ENCODE measurements at regions not wholly inside any gene's neighbourhood (a gene's known extent, or its start where the extent isn't known, plus 50 kb on each side); places are given as distances from the start of the nearest gene placed in this dataset.

DNA sequence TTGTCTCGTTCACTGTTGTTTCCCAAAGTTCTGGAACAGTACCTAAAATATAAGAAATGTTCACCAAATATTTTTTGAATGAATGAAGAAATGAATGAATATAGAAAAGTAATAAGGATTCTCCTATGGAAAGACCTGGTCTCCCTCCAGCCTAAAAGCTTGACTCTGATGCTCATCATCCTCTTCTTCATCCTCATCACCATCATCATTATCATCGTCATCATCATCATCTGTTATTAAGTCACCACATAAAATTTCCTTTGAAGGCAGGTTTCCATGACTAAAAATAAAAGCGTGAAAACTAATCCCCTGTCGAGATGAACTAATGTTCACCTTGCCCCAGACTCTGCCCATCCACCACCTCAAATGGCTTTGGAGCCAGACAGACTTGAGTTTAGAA is 181.4 kb upstream of the PRNP start:
- Mint-ChIP-seq H3K27me3 (ENCODE audit: insufficient read depth, unreplicated experiment) (no peaks in the 10 kb centered on the region), H3K4me1 (ENCODE audit: insufficient read depth, unreplicated experiment) (no peaks in the 10 kb centered on the region), H3K4me3 (ENCODE audit: unreplicated experiment) (no peak overlapping the region), H3K9me3 (ENCODE audit: unreplicated experiment) (peaks cover 7% of the 10 kb centered on the region), H3K27ac (ENCODE audit: low read depth, unreplicated experiment) (no peak overlapping the region), H3K36me3 (ENCODE audit: insufficient read depth, unreplicated experiment) (no peaks in the 10 kb centered on the region)
- intact Hi-C loops (cut with micrococcal nuclease) = no loop called here
- POLR2A ChIA-PET = no interaction called here
- TF ChIP-seq, protein P1, sequence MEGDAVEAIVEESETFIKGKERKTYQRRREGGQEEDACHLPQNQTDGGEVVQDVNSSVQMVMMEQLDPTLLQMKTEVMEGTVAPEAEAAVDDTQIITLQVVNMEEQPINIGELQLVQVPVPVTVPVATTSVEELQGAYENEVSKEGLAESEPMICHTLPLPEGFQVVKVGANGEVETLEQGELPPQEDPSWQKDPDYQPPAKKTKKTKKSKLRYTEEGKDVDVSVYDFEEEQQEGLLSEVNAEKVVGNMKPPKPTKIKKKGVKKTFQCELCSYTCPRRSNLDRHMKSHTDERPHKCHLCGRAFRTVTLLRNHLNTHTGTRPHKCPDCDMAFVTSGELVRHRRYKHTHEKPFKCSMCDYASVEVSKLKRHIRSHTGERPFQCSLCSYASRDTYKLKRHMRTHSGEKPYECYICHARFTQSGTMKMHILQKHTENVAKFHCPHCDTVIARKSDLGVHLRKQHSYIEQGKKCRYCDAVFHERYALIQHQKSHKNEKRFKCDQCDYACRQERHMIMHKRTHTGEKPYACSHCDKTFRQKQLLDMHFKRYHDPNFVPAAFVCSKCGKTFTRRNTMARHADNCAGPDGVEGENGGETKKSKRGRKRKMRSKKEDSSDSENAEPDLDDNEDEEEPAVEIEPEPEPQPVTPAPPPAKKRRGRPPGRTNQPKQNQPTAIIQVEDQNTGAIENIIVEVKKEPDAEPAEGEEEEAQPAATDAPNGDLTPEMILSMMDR (IDR thresholded peaks at IDR 0.05; ENCODE audit: unreplicated experiment) = no peak
- no TSS peak for BruUV-seq (replicated peaks)
- DNase-seq (ENCODE audit: unreplicated experiment) = no peak
- CTCF ChIA-PET = interaction anchor here (0.9 kb wide), 1 partner anchor 289 kb away, joined by 3 read pairs; no protein-coding TSS in a partner anchor

DNA sequence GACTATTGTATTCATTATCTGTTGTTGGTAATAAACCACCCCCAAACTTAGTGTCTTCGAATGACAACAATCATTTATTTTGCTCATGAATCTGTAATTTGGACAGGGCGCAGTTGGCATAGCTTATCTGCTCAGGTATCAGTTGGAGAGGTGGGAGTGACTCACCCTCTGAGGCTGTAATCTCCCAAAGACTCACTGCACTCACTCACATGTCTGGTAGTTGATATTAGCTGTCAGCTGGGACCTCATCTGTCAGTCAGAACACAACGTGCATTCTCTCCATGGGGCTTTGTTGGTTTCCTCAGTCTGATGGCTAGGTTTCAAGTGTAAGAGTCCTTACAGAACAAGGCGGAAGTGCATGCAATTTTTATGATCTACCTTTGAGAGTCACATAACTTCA is 183.5 kb upstream of the PRNP start:
- ChIA-PET POLR2A (interaction anchor here (1.2 kb wide), 1 partner anchor 17 kb away, joined by 3 read pairs; no protein-coding TSS in a partner anchor), CTCF (interaction anchor here (1.0 kb wide), 1 partner anchor 253 kb away, joined by 3 read pairs; no protein-coding TSS in a partner anchor)
- H3K36me3 Mint-ChIP-seq (ENCODE audit: insufficient read depth, unreplicated experiment) = no peaks in the 10 kb centered on the region
- no peaks in the 10 kb centered on the region for H3K4me1 Mint-ChIP-seq (ENCODE audit: insufficient read depth, unreplicated experiment)
- no peak overlapping the region for H3K27ac Mint-ChIP-seq (ENCODE audit: low read depth, unreplicated experiment)
- BruUV-seq (replicated peaks) = no TSS peak
- peaks cover 7% of the 10 kb centered on the region for H3K9me3 Mint-ChIP-seq (ENCODE audit: unreplicated experiment)
- TF ChIP-seq, protein P1 (IDR thresholded peaks at IDR 0.05; ENCODE audit: unreplicated experiment) = no peak
- H3K27me3 Mint-ChIP-seq (ENCODE audit: insufficient read depth, unreplicated experiment) = no peaks in the 10 kb centered on the region
- intact Hi-C loops (cut with micrococcal nuclease) = no loop called here
- no peak overlapping the region for H3K4me3 Mint-ChIP-seq (ENCODE audit: unreplicated experiment)
- no peak for DNase-seq (ENCODE audit: unreplicated experiment)

DNA sequence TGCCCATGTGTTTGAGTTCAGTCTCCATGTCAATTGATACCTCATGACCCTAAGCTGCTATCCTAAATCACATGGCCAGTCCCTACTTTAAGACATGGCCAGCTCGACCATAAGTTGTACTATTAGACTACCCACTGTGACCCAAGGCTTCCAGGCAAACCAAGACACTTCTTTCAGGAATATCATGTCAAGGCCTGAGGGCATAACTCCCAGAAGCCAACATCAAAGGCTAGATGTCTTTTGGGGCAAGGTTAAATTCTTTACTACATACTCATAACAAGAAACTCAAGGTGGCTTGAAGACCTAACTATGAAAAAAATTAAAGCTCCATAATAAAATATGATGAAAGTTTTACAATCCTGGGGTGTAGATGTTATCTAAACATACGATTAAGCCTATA is 192.9 kb upstream of the PRNP start:
- no peaks in the 10 kb centered on the region for H3K9me3 Mint-ChIP-seq (ENCODE audit: unreplicated experiment)

DNA sequence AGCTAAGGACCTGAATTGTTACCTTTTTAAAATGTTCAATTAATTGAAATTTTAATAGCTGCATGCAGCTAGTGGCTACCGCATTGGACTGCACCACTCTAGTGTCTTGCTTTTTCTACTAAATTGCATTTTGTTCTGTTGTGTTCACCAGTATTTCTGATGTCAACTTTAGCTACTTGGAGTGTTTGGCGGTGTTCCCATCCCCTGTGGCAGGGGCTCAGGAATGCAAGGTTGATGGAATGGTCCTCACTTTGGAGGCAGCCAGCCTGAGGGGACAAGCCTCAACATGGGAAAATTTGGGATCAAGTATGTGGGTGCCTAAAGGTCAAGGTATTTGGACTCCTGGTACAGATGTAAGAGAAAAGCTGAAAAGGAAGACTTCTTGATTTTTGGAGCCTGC is 194.6 kb upstream of the PRNP start:
- no peaks in the 10 kb centered on the region for H3K4me1 Mint-ChIP-seq (ENCODE audit: insufficient read depth, unreplicated experiment)
- DNase-seq (ENCODE audit: unreplicated experiment) = no peak
- TF ChIP-seq, protein P1 (IDR thresholded peaks at IDR 0.05; ENCODE audit: unreplicated experiment) = no peak
- intact Hi-C loops (cut with micrococcal nuclease) = no loop called here
- H3K4me3 Mint-ChIP-seq (ENCODE audit: unreplicated experiment) = no peak overlapping the region
- no TSS peak for BruUV-seq (replicated peaks)
- no peaks in the 10 kb centered on the region for H3K36me3 Mint-ChIP-seq (ENCODE audit: insufficient read depth, unreplicated experiment)
- ChIA-PET POLR2A (interaction anchor here (0.7 kb wide), 1 partner anchor 23 kb away, joined by 3 read pairs; no protein-coding TSS in a partner anchor), CTCF (interaction anchor here (1.0 kb wide), 1 partner anchor 10 kb away, joined by 4 read pairs; no protein-coding TSS in a partner anchor)
- H3K9me3 Mint-ChIP-seq (ENCODE audit: unreplicated experiment) = no peaks in the 10 kb centered on the region
- no peak overlapping the region for H3K27ac Mint-ChIP-seq (ENCODE audit: low read depth, unreplicated experiment)
- H3K27me3 Mint-ChIP-seq (ENCODE audit: insufficient read depth, unreplicated experiment) = no peaks in the 10 kb centered on the region

More for the DNA sequence above, 192.9 kb upstream of the PRNP start:
- no peak for DNase-seq (ENCODE audit: unreplicated experiment)
- no peaks in the 10 kb centered on the region for H3K4me1 Mint-ChIP-seq (ENCODE audit: insufficient read depth, unreplicated experiment)
- no peak overlapping the region for H3K4me3 Mint-ChIP-seq (ENCODE audit: unreplicated experiment)
- BruUV-seq (replicated peaks) = no TSS peak
- intact Hi-C loops (cut with micrococcal nuclease) = no loop called here
- no peak overlapping the region for H3K27ac Mint-ChIP-seq (ENCODE audit: low read depth, unreplicated experiment)
- POLR2A ChIA-PET = interaction anchor here (0.8 to 0.9 kb wide), 2 partner anchors 9 to 14 kb away, joined by 3 read pairs; no protein-coding TSS in a partner anchor
- no peaks in the 10 kb centered on the region for H3K36me3 Mint-ChIP-seq (ENCODE audit: insufficient read depth, unreplicated experiment)
- H3K27me3 Mint-ChIP-seq (ENCODE audit: insufficient read depth, unreplicated experiment) = no peaks in the 10 kb centered on the region
- CTCF ChIA-PET = interaction anchor here (1.2 kb wide), 1 partner anchor 149 kb away, joined by 7 read pairs; no protein-coding TSS in a partner anchor
- TF ChIP-seq, protein P1 (IDR thresholded peaks at IDR 0.05; ENCODE audit: unreplicated experiment) = no peak

All from MCF 10A (cell line).